ENCODE measurements at regions not wholly inside any gene's neighbourhood (a gene's known extent, or its start where the extent isn't known, plus 50 kb on each side); places are given as distances from the start of the nearest gene placed in this dataset.

- TF ChIP-seq GTF2F1 (IDR thresholded peaks at IDR 0.05; ENCODE audit: low read length) (no peak), POLR2AphosphoS2 (IDR thresholded peaks at IDR 0.05; ENCODE audit: low read depth, low read length) (no peak)
Measured at GRCh38 chr7:142571581-142571980, 177.7 kb upstream of the PRSS1 start (continued).

GRCh38 chr7:142569851-142570250 lies 179.4 kb upstream of the PRSS1 start:
- BruUV-seq (replicated peaks): no TSS peak
- Histone ChIP-seq H3K9me3 (ENCODE audit: low read length) (no peaks in the 10 kb centered on the region), H4K20me1 (ENCODE audit: insufficient read depth, low read length) (no peaks in the 10 kb centered on the region), H3K36me3 (replicated peaks in 1 of 2; ENCODE audit: control insufficient read depth in 1 of 2, insufficient read depth in 2 of 2, low read length in 2 of 2) (no peaks in the 10 kb centered on the region), H2AFZ (ENCODE audit: low read length) (no peak overlapping the region), H3K4me3 (replicated peaks in 1 of 3; ENCODE audit: insufficient read depth in 1 of 3, low read depth in 2 of 3, low read length in 3 of 3) (no peak overlapping the region), H3K27me3 (ENCODE audit: control insufficient read depth in 1 of 2, insufficient read depth in 2 of 2, low read length in 2 of 2) (0 out of 5 replicates have a peak, but pooled peaks cover 1 to 2% of the 10 kb centered on the region in 2 experiments), H3K9ac (ENCODE audit: insufficient read depth, low read depth, low read length) (no peak overlapping the region), H3K4me2 (ENCODE audit: low read depth, low read length) (no peak overlapping the region), H3K79me2 (ENCODE audit: insufficient read depth, low read length) (no peaks in the 10 kb centered on the region), H3K4me1 (ENCODE audit: insufficient read depth, low read length) (no peaks in the 10 kb centered on the region), H3K27ac (ENCODE audit: extremely low read length, insufficient read depth, low read length) (no peak overlapping the region)
- FAIRE-seq (no peak), ATAC-seq (no peak), DNase-seq (ENCODE audit: low spot score) (no peak)
- POLR2A ChIA-PET: no interaction called here
- WGBS (ENCODE audit: low lambda C conversion rate): no CpG with 5 or more reads among the region's 1 CpG
- CTCF ChIA-PET (ENCODE audit: low intra/inter-chr PET ratio, low total read pairs): no interaction called here
- TF ChIP-seq DNMT3B (CRISPR knock-in tag; conservative IDR thresholded peaks at IDR 0.05) (no peak), SIN3B (IDR thresholded peaks at IDR 0.05; ENCODE audit: low read length) (no peak), SNAPC4 (CRISPR knock-in tag; IDR thresholded peaks at IDR 0.05) (no peak), ZNF879 (CRISPR knock-in tag; IDR thresholded peaks at IDR 0.05) (no peak), ZNF761 (CRISPR knock-in tag; conservative IDR thresholded peaks at IDR 0.05) (no peak), ZNF574 (CRISPR knock-in tag; IDR thresholded peaks at IDR 0.05) (no peak), ZUFSP (CRISPR knock-in tag; IDR thresholded peaks at IDR 0.05; ENCODE audit: borderline replicate concordance) (no peak), ZNF451 (CRISPR knock-in tag; IDR thresholded peaks at IDR 0.05) (no peak), FOXA3 (CRISPR knock-in tag; IDR thresholded peaks at IDR 0.05) (no peak), GLMP (CRISPR knock-in tag; IDR thresholded peaks at IDR 0.05; ENCODE audit: borderline replicate concordance) (no peak), BHLHE40 (IDR thresholded peaks at IDR 0.05; ENCODE audit: low read length) (no peak), MIER3 (CRISPR knock-in tag; IDR thresholded peaks at IDR 0.05; ENCODE audit: borderline replicate concordance) (no peak)
- intact Hi-C loops (cut with micrococcal nuclease; ENCODE audit: unreplicated experiment) (no loop called here), in situ Hi-C loops (cut with HindIII; ENCODE audit: extremely low pct_ligation_motif_present, low pct_unique_long_range_greater_than_20kb) (no loop called here)
